NCI-H345 treated with DMSO at 0.1 percent for 48 hours (cell line): ENCODE measurements at regions not wholly inside any gene's neighbourhood (a gene's known extent, or its start where the extent isn't known, plus 50 kb on each side); places are given as distances from the start of the nearest gene placed in this dataset.

Experiments used
- DNase-seq: peaks from one replicate; lab custom pipeline; 2025; ENCODE audit not compliant: unreplicated experiment; lab: John Stamatoyannopoulos, UW

- DNase-seq = no peak
Measured at GRCh38 chr10:47077386-47077785, 166.2 kb downstream of the PTPN20 start.

- no peak for DNase-seq
Measured at GRCh38 chr10:47077941-47078340, 166.7 kb downstream of the PTPN20 start.

GRCh38 chr10:47078393-47079203 is 167.4 kb downstream of the PTPN20 start:
- DNase-seq = no peak

- DNase-seq = no peak
Measured at GRCh38 chr10:47079204-47079580, 168.0 kb downstream of the PTPN20 start.

GRCh38 chr10:47081264-47081663 is 170.0 kb downstream of the PTPN20 start:
- no peak for DNase-seq

- DNase-seq = no peak
Measured at GRCh38 chr10:47082055-47082784, 171.0 kb downstream of the PTPN20 start.

- no peak for DNase-seq
Measured at GRCh38 chr10:47087667-47088066, 176.4 kb downstream of the PTPN20 start.

GRCh38 chr10:47088656-47089354 is 177.6 kb downstream of the PTPN20 start:
- DNase-seq = no peak

- DNase-seq = no peak
Measured at GRCh38 chr10:47090042-47090441, 178.8 kb downstream of the PTPN20 start.

- DNase-seq = no peak
Measured at GRCh38 chr10:47090903-47091302, 179.7 kb downstream of the PTPN20 start.

- no peak for DNase-seq
Measured at GRCh38 chr10:47091421-47091820, 180.2 kb downstream of the PTPN20 start.

- DNase-seq = no peak
Measured at GRCh38 chr10:47092376-47092775, 181.1 kb downstream of the PTPN20 start.

GRCh38 chr10:47092831-47093230 is 181.6 kb downstream of the PTPN20 start:
- no peak for DNase-seq

GRCh38 chr10:47094126-47094525 is 182.9 kb downstream of the PTPN20 start:
- no peak for DNase-seq

GRCh38 chr10:47094636-47095035 is 183.4 kb downstream of the PTPN20 start:
- no peak for DNase-seq

GRCh38 chr10:47095211-47095610 is 184.0 kb downstream of the PTPN20 start:
- DNase-seq = no peak

- no peak for DNase-seq
Measured at GRCh38 chr10:47095848-47096612, 184.8 kb downstream of the PTPN20 start.

- DNase-seq = no peak
Measured at GRCh38 chr10:47098238-47098637, 187.0 kb downstream of the PTPN20 start.

- no peak for DNase-seq
Measured at GRCh38 chr10:47098964-47099363, 187.7 kb downstream of the PTPN20 start.

- no peak for DNase-seq
Measured at GRCh38 chr10:47099474-47099873, 188.2 kb downstream of the PTPN20 start.

- DNase-seq = no peak
Measured at GRCh38 chr10:47101196-47101595, 190.0 kb downstream of the PTPN20 start.
